ENCODE measurements at regions not wholly inside any gene's neighbourhood (a gene's known extent, or its start where the extent isn't known, plus 50 kb on each side); places are given as distances from the start of the nearest gene placed in this dataset.
A peak's percentile ranks its signal among the peaks of the same experiment; 100 is the strongest.

DNA sequence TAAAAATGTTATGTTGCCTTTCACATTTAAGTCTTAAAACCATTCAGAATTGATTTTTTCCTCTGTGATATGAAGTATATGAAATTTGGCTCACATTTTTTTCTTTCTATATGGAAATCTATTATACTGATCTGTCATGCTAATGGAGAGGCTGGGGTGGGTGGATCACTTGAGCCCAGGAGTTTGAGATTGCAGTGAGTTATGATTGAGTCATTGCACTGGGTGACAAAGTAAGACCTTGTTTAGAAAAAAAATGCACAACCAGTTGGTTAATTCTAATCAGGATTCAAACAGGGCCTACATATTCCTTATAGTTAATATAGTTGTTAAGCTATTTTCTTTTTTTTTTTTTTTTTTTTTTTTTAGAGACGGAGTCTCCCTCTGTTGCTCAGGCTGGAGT lies 230.5 kb downstream of the MFSD1 start:
- 0 out of 2 replicates have a peak, but pooled peaks cover 6% of the 10 kb centered on the region for H3F3A ChIP-seq (ENCODE audit: insufficient read depth, low read length)
- no peak overlapping the region for H3K4me2 ChIP-seq (ENCODE audit: low read depth, low read length)
- no peak for DNase-seq
- H3K27me3 ChIP-seq (replicated peaks; ENCODE audit: insufficient read depth, low read length), result no peaks in the 10 kb centered on the region
- no peak overlapping the region for H3K27ac ChIP-seq (ENCODE audit: low read length)
- peaks cover 26% of the 10 kb centered on the region for H3K4me1 ChIP-seq (ENCODE audit: low read length)
- H3K9me2 ChIP-seq (replicated peaks; ENCODE audit: insufficient read depth, low read length), result no peaks in the 10 kb centered on the region
- TF ChIP-seq CTCF (IDR thresholded peaks at IDR 0.05; ENCODE audit: low read length) (no peak), EZH2 (optimal IDR thresholded peaks at IDR 0.05; ENCODE audit: low read depth, low read length) (no peak), EZH2phosphoT487 (IDR thresholded peaks at IDR 0.05; ENCODE audit: low read length) (no peak)
- H2AFZ ChIP-seq (ENCODE audit: low read length), result no peak overlapping the region
- H4K20me1 ChIP-seq (ENCODE audit: insufficient read depth, low read length), result no peaks in the 10 kb centered on the region
- no peak overlapping the region for H3K4me3 ChIP-seq (ENCODE audit: low read length)
- H3K79me2 ChIP-seq (ENCODE audit: low read length), result no peaks in the 10 kb centered on the region
- H3K36me3 ChIP-seq (replicated peaks; ENCODE audit: insufficient read depth, low read length), result no peaks in the 10 kb centered on the region
- H3K9me3 ChIP-seq (replicated peaks; ENCODE audit: insufficient read depth, low read length), result no peaks in the 10 kb centered on the region
- H3K9ac ChIP-seq (ENCODE audit: low read length), result no peak overlapping the region

DNA sequence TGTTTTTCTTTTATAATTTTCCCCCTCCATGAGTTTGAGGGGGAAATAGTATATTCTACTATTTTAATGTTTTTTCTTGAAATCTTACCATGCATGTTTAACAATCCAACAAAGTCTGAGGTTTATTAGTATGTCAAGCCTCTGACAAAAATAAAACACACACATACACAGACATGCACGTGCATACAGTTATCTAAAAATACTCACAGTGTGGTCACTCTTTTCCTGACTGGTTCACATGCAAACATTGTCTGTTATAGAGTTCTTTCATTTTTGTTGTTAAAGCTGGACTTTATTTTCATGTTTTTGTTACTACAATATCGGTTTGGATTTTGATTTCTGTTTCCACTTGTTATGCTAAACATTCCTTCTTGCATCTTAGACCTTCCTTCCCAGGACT lies 236.6 kb downstream of the MFSD1 start:
- H3K9me3 ChIP-seq (replicated peaks; ENCODE audit: insufficient read depth, low read length), result no peaks in the 10 kb centered on the region
- peak; percentile 88 for DNase-seq
- TF ChIP-seq EZH2phosphoT487 (IDR thresholded peaks at IDR 0.05; ENCODE audit: low read length), result no peak
- no peak for TF ChIP-seq CTCF (IDR thresholded peaks at IDR 0.05; ENCODE audit: low read length)
- TF ChIP-seq EZH2 (optimal IDR thresholded peaks at IDR 0.05; ENCODE audit: low read depth, low read length), result no peak

DNA sequence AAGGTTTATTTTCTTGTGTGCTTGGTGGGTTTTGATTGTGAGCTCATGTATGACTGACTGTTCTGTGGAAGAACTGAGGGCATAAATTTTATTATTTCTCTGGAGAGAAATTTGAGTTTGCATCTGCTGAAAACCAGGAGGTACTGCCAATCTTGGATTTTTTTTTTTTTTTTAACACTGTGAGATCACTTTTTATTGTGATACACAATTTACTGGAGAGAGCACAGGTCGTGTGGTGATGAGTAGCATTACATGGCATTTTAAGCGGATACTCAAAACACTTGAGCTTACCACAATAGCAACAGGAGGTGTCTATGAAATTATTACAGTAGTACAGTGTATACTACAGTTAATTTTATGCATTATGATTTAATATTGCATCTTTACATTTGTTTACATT lies 237.4 kb downstream of the MFSD1 start:
- Histone ChIP-seq H3K79me2 (ENCODE audit: low read length) (no peaks in the 10 kb centered on the region), H3K27ac (ENCODE audit: low read length) (no peak overlapping the region), H3F3A (ENCODE audit: insufficient read depth, low read length) (no peaks in the 10 kb centered on the region; the same call in 1 of the 2 replicates), H3K4me2 (ENCODE audit: low read depth, low read length) (no peak overlapping the region), H3K27me3 (replicated peaks; ENCODE audit: insufficient read depth, low read length) (no peaks in the 10 kb centered on the region), H3K36me3 (replicated peaks; ENCODE audit: insufficient read depth, low read length) (no peaks in the 10 kb centered on the region), H3K9ac (ENCODE audit: low read length) (no peak overlapping the region), H3K9me2 (replicated peaks; ENCODE audit: insufficient read depth, low read length) (no peaks in the 10 kb centered on the region), H3K9me3 (replicated peaks; ENCODE audit: insufficient read depth, low read length) (no peaks in the 10 kb centered on the region), H2AFZ (ENCODE audit: low read length) (no peak overlapping the region), H3K4me1 (ENCODE audit: low read length) (peaks cover 20% of the 10 kb centered on the region), H3K4me3 (ENCODE audit: low read length) (no peak overlapping the region), H4K20me1 (ENCODE audit: insufficient read depth, low read length) (no peaks in the 10 kb centered on the region)
- no peak for DNase-seq
- TF ChIP-seq CTCF (IDR thresholded peaks at IDR 0.05; ENCODE audit: low read length) (no peak), EZH2phosphoT487 (IDR thresholded peaks at IDR 0.05; ENCODE audit: low read length) (no peak), EZH2 (optimal IDR thresholded peaks at IDR 0.05; ENCODE audit: low read depth, low read length) (no peak)

More for the DNA sequence above, 236.6 kb downstream of the MFSD1 start:
- no peaks in the 10 kb centered on the region for H4K20me1 ChIP-seq (ENCODE audit: insufficient read depth, low read length)
- peak overlapping the region; percentile 25; the same call in 1 of the 2 replicates for H3K4me3 ChIP-seq (ENCODE audit: low read length)
- peak overlapping the region; percentile 31 for H3K4me2 ChIP-seq (ENCODE audit: low read depth, low read length)
- peak overlapping the region; percentile 2; the same call in 1 of the 2 replicates for H2AFZ ChIP-seq (ENCODE audit: low read length)
- H3K79me2 ChIP-seq (ENCODE audit: low read length), result no peaks in the 10 kb centered on the region
- peak overlapping the region; percentile 46 for H3K27ac ChIP-seq (ENCODE audit: low read length)
- H3K4me1 ChIP-seq (ENCODE audit: low read length), result peaks cover 20% of the 10 kb centered on the region
- no peaks in the 10 kb centered on the region; the same call in 1 of the 2 replicates for H3F3A ChIP-seq (ENCODE audit: insufficient read depth, low read length)
- H3K9ac ChIP-seq (ENCODE audit: low read length), result peak overlapping the region; percentile 1; the same call in 1 of the 2 replicates
- no peaks in the 10 kb centered on the region for H3K36me3 ChIP-seq (replicated peaks; ENCODE audit: insufficient read depth, low read length)
- H3K27me3 ChIP-seq (replicated peaks; ENCODE audit: insufficient read depth, low read length), result no peaks in the 10 kb centered on the region
- H3K9me2 ChIP-seq (replicated peaks; ENCODE audit: insufficient read depth, low read length), result no peaks in the 10 kb centered on the region

All from MM.1S (cell line).